ENCODE measurements at regions not wholly inside any gene's neighbourhood (a gene's known extent, or its start where the extent isn't known, plus 50 kb on each side); places are given as distances from the start of the nearest gene placed in this dataset.

- no peak for DNase-seq (ENCODE audit: low spot score)
Measured at GRCh38 chr16:76724181-76724580, 447.0 kb downstream of the CNTNAP4 start.

- DNase-seq (ENCODE audit: low spot score) = no peak
Measured at GRCh38 chr16:76729525-76729924, 452.3 kb downstream of the CNTNAP4 start.

GRCh38 chr16:76732894-76733293 is 455.7 kb downstream of the CNTNAP4 start:
- no peak for DNase-seq (ENCODE audit: low spot score)

DNA sequence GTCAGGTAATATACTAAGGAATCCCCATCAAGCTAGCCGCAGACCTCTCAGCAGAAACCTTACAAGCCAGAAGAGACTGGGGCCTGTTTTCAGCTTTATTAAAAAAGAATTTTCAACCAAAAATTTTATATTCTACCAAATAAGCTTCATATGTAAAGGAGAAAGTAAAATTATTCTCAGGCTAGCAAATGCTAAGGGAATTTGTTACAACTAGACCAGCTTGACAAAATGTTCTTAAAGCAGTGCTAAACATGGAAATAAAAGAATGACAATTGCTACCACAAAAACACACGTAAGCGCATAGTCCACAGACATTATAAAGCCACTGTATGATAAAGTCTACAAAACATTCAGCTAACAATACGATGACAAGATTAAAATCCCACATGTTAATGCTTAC is 449.4 kb upstream of the MON1B start:
- DNase-seq (ENCODE audit: low spot score) = no peak

DNA sequence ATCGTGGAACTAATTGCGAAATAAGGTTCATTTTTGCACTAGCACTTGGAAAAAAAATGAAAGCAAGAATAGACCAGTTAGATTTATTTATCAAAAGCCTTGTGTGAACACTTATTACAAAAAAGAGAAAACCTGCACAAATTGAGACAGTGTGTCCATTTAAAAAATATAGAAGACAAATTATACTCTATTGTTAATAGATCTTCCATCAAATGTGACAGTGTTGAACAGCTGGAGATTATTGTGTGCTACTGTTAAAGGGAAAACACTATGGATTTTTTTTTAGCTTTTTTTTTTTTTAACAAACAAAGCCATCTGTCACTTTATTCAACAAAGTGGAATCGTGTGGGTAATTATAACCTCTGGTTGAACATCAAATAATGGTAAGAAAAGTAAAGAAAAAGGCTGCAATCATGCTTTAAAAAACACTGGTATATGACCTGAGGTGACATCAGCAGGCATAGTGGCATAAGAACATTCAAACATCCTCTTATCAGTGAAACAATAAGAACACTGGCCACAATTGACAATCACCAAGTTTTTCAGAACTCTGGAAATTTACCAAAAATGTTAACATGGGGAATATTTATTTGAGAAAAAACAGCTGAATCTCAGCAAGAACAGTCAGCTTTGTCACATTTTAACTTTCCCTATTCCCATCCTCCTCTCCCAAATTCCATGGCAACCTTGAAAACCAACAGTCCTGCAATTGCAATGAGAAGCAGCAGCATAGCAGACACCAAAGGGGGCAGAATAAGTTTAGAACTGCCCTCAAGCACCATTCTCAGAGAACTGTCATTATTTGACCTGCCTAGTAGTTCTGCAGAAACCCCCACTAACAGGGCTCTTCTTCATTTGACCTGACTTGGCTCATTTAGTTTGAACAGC is 442.3 kb upstream of the MON1B start:
- no peak for DNase-seq (ENCODE audit: low spot score)

DNA sequence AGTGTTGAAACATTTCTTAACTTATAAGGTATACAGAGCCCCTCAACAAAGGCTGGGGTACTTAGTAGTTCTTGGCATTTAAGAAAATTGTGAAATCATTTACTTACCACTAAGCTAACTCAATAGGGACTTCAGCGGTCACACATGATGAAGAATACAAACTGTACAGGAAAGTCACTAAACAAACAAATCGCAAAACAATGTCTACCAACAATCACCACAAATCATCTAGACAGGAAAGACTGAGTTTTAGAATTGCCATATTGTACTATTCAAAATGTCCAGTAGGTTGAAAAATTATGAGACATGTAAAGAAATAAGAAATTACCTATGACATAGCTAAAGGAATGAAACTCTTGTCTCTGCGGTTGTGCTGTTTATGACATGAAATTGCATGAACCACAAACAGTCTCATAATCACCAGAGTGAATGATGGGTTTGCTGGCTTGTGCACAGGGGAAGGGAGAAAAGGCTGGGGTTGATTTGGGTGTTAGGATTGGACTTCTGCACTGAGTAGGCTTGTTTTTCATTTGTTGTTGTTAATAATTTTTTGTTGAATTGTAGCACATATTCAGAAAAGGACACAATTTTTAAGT is 441.1 kb upstream of the MON1B start:
- no peak for DNase-seq (ENCODE audit: low spot score)

DNA sequence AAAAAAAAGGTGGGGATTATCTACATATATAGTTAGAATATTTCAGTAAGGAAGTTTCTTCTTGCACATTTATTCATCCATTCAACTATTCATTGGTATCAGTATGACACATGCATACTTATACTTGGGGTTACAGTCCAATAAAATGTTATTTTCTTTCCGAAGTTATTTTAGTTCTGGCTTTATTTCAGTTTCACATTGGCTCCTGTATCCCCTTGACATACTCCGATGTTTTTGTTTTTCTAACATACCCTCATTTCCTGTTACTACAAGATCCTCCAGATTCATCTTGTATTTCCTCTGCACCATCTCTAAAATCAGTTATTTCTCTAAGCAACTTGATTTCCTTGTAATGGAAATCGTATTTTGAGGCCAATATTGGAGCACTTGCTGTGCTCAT is 435.5 kb upstream of the MON1B start:
- DNase-seq (ENCODE audit: low spot score) = no peak

DNA sequence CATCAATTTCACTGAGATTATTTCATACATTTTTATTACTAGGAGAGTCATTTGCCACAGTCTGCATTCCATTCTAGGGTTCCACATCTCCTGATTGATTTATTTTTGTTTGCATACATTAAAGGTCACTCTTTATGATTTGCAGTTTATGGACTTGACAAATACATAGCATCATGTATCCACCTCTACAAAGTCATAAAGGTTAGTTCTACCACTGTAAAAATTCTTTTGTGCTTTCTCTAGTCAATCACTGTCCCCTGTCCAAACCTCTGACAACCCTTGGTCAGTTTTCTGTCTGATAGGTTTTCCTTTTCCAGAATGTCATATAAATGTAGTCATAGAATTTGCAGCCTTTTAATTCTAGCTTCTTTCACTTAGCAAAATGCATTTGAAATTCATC is 434.6 kb upstream of the MON1B start:
- DNase-seq (ENCODE audit: low spot score) = no peak

DNA sequence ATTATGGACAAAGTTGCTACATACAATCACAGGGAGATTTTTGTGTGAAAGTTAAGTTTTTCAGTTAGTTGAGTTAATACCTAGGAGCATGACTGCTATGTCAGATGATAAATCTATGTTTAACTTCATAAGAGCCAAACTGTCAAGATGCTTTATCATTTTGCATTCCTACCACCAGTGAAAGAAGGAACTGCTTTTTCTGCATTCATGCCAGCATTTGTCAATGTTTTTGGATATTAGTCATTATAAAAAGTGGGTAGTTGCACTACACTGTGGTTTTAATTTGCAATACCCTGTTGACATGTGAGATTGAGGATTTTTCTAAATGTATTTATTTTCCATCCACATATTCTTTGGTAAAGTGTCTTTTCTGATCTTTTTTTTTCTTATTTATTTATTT is 434.0 kb upstream of the MON1B start:
- no peak for DNase-seq (ENCODE audit: low spot score)

- DNase-seq (ENCODE audit: low spot score) = no peak
Measured at GRCh38 chr16:76766538-76766937, 424.5 kb upstream of the MON1B start.

DNA sequence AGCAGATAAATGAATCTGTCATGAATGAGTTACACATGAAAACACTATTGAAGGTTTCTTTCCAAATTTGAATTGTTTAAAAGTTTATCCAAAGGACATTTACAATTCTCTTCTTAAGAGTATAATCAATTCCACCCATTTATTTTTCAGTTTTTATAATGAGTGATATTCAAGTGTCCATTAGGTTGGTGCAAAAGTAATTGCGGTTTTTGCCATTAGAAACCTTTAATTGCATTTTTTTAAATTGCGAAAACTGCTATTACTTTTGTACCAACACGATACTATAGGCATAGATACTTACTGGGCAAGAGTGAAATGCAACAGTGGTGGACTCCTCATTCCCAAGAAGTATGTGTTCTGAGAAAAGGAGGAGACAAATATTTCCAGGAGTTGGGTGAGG is 422.7 kb upstream of the MON1B start:
- DNase-seq (ENCODE audit: low spot score) = no peak

GRCh38 chr16:76768948-76769347 is 422.0 kb upstream of the MON1B start:
- no peak for DNase-seq (ENCODE audit: low spot score)

DNA sequence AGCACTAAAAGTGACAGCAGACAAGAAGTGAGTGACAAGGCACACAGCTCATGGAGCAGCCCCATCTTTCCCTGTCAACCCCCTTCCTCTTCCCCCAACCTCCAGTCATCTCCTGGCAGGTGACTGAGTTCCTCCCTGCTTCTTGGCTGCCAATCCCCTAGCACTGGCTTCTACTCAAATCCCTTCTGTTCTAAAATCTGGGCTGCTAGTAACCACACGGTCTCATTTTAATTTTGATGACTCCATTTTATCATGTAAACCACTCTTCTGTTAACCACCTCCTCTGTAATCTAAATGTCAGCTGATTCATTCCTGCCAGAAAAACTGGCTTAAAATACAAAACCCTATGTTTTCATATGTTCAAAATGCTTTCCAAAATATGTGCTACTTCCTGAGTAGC is 419.8 kb upstream of the MON1B start:
- no peak for DNase-seq (ENCODE audit: low spot score)

DNA sequence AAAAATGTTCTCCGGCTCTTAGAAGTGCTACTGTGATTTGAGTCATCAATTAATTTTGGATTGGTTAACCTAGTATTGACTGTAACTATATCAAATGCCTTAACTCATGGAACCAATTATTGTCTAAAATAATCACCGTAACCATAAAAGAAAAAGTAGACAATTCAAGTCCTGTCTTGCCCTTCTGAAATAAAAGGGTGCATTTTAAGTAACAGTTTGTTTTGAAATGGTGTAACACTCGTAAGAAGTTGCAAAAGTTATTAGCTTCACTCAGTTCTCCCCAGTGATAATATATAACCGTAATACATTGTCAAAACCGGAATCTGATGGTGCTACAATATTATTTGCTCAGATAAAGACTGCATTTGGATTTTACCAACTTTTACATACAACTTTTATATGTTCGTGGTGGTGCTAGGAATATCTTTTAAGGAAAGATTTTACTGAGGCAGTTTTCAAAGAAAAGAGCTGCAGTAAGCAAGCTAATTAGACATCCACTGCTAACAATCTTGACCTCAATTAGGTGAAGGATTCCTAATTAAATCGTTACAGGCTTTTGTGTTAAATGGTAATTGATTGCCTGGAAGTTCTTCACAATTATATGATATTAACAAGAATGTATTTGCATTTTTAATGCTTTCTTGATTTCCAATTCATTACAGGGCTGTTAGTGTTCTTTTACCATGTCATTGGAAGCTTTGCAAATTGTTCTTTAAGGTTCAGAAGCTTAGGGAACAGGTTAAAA is 413.1 kb upstream of the MON1B start:
- no peak for DNase-seq (ENCODE audit: low spot score)

GRCh38 chr16:76780556-76780955 is 410.4 kb upstream of the MON1B start:
- DNase-seq (ENCODE audit: low spot score) = no peak

- DNase-seq (ENCODE audit: low spot score) = no peak
Measured at GRCh38 chr16:76784530-76784929, 406.5 kb upstream of the MON1B start.

GRCh38 chr16:76787394-76787793 is 403.6 kb upstream of the MON1B start:
- no peak for DNase-seq (ENCODE audit: low spot score)

- no peak for DNase-seq (ENCODE audit: low spot score)
Measured at GRCh38 chr16:76791151-76791550, 399.8 kb upstream of the MON1B start.

DNA sequence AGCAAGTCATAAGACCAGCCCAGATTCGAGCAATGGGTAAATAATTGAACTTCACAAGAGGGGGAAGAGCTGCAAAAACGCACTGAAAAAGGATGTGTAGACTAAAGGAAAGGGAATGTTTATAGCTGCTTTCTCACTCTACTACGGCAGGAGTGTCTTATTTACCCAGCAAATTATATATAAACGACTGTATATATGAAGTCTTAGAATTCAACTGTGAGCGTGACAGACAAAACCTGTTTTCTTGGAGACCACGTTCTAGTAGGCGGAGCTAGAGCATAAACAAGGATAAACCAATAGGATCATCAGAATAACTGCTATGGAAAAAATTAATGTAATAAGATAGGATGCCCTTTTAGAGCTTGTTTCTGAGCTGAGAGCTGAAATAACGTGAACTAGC is 394.6 kb upstream of the MON1B start:
- DNase-seq (ENCODE audit: low spot score) = no peak

DNA sequence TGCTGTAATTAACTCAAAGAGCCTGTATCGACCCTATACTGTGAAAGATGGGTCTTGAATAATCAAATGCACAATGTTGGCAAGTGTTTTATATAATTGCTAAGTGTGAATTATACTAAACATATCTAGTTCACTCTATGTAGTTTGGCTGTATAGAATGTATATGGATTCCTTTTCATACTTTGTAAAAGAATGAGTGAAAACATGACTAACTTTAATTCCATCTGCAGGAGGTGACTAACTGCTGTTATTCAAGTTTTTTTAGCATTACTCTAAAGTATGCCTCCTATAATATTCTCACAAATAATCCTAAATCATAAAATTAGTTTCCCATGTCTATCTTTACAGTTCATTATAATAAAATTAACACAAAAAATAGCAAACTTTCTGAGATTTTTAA is 394.0 kb upstream of the MON1B start:
- no peak for DNase-seq (ENCODE audit: low spot score)

GRCh38 chr16:76797457-76797856 is 393.5 kb upstream of the MON1B start:
- DNase-seq (ENCODE audit: low spot score) = no peak

DNA sequence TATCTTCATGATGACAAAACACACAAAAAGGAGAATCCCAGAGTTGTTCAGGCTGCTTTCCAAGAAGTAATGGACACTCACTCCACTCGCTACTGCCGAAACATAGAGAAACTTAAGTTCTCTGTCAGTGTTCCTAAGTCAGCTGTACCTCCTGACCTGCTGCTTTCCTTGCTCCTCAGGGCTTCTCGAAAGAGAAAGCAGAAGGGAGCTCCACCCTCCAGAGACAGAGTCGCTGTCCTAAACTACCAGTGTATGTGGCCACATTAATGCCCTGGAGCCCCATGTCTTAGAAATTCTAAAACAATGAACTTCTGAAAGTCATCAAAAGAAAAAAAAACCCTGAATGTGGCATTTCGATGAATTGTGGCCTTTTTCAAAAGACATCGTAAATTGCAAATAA is 390.8 kb upstream of the MON1B start:
- DNase-seq (ENCODE audit: low spot score) = no peak

DNA sequence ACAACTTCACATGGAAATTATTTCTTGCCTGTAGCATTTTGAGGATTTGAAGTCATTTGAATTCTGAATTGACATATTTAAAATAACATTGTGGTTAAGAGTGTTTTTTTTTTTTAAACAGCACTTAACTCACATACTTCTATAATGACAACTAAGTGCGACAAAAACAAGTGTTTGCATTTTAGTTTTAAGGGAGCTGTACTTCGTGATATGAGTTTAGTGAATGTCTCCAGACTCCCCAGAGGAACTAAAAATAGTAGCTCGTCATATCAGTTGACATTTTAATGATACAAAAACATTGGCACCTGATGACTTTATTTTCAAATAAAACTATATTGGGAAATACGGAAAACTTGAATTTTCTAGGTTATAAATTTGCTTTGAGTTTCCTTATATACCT is 389.6 kb upstream of the MON1B start:
- no peak for DNase-seq (ENCODE audit: low spot score)

Measured in cerebellar cortex (tissue), 1 donor.